Loucy (cell line): ENCODE measurements at regions not wholly inside any gene's neighbourhood (a gene's known extent, or its start where the extent isn't known, plus 50 kb on each side); places are given as distances from the start of the nearest gene placed in this dataset.

Experiments used
- CTCF ChIP-seq: fragments of 200-600 bp; sonication (generic); conservative IDR thresholded peaks from 2 replicates; pipeline ENCODE4 v1.5.1; 2014; ENCODE audit warnings: mild to moderate bottlenecking, antibody characterized with exemption, low read length
- EZH2phosphoT487 ChIP-seq: fragments of 200-600 bp; IDR thresholded peaks from 2 replicates; pipeline ENCODE4 v1.6.1; 2018; ENCODE audit warnings: antibody characterized with exemption, mild to moderate bottlenecking, moderate library complexity, borderline replicate concordance

DNA sequence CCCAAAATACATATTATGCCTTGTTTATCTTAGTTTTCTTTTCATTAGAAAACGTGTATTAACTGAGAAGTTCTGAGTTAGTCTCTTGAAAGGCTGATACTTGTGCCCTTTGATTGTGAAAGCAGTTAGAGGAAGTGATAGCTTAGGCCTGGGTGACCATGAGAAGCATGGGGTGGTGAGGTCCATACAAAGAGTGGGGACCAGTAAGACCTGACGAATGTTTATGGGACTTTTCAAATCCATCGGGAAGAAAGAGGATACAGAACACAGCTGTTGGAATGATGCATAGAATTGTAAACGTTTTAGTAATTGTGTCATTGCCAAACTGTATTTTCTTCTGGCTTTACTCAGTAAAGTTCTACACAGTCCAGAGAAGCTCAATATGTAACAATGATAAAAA is 259.8 kb downstream of the LMO4 start:
- no peak for TF ChIP-seq CTCF
- no peak for TF ChIP-seq EZH2phosphoT487
